ENCODE measurements at regions not wholly inside any gene's neighbourhood (a gene's known extent, or its start where the extent isn't known, plus 50 kb on each side); places are given as distances from the start of the nearest gene placed in this dataset.

- Histone ChIP-seq H3K36me3 (ENCODE audit: insufficient read depth, low read length) (no peaks in the 10 kb centered on the region), H3K4me3 (ENCODE audit: low read depth, low read length, poor library complexity, severe bottlenecking) (no peak overlapping the region), H4K20me1 (ENCODE audit: insufficient read depth, low read length) (no peaks in the 10 kb centered on the region), H3K9me2 (ENCODE audit: insufficient read depth, low read length) (no peaks in the 10 kb centered on the region), H3K79me2 (ENCODE audit: insufficient read depth, low read depth, low read length) (no peaks in the 10 kb centered on the region), H2AFZ (ENCODE audit: low read length) (no peak overlapping the region), H3K27ac (ENCODE audit: low read depth, low read length, poor library complexity, severe bottlenecking) (no peak overlapping the region), H3K4me1 (ENCODE audit: insufficient read depth, low read length, poor library complexity, severe bottlenecking) (no peaks in the 10 kb centered on the region), H3K9me3 (ENCODE audit: low read length) (no peaks in the 10 kb centered on the region), H3K4me2 (ENCODE audit: low read length) (no peak overlapping the region)
- no TSS peak for BruUV-seq (replicated peaks)
- ChIA-PET POLR2A (no interaction called here), CTCF (ENCODE audit: unreplicated experiment) (no interaction called here)
- no peak for DNase-seq (ENCODE audit: low spot score)
- TF ChIP-seq, protein P1, sequence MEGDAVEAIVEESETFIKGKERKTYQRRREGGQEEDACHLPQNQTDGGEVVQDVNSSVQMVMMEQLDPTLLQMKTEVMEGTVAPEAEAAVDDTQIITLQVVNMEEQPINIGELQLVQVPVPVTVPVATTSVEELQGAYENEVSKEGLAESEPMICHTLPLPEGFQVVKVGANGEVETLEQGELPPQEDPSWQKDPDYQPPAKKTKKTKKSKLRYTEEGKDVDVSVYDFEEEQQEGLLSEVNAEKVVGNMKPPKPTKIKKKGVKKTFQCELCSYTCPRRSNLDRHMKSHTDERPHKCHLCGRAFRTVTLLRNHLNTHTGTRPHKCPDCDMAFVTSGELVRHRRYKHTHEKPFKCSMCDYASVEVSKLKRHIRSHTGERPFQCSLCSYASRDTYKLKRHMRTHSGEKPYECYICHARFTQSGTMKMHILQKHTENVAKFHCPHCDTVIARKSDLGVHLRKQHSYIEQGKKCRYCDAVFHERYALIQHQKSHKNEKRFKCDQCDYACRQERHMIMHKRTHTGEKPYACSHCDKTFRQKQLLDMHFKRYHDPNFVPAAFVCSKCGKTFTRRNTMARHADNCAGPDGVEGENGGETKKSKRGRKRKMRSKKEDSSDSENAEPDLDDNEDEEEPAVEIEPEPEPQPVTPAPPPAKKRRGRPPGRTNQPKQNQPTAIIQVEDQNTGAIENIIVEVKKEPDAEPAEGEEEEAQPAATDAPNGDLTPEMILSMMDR (conservative IDR thresholded peaks at IDR 0.05; ENCODE audit: low read length): no peak
- no peak for TF ChIP-seq EZH2phosphoT487 (IDR thresholded peaks at IDR 0.05; ENCODE audit: borderline replicate concordance, low read depth, low read length)
- intact Hi-C loops (cut with micrococcal nuclease; ENCODE audit: unreplicated experiment): no loop called here
Measured at GRCh38 chr5:101935086-101935485, 361.0 kb downstream of the SLCO4C1 start.

GRCh38 chr5:101932599-101932998 is 363.5 kb downstream of the SLCO4C1 start:
- BruUV-seq (replicated peaks): no TSS peak
- no peak overlapping the region for H3K4me3 ChIP-seq (ENCODE audit: low read depth, low read length, poor library complexity, severe bottlenecking)
- H3K4me1 ChIP-seq (ENCODE audit: insufficient read depth, low read length, poor library complexity, severe bottlenecking): no peaks in the 10 kb centered on the region
- H3K9me2 ChIP-seq (ENCODE audit: insufficient read depth, low read length): no peaks in the 10 kb centered on the region
- H4K20me1 ChIP-seq (ENCODE audit: insufficient read depth, low read length): no peaks in the 10 kb centered on the region
- no peak overlapping the region for H3K27ac ChIP-seq (ENCODE audit: low read depth, low read length, poor library complexity, severe bottlenecking)
- intact Hi-C loops (cut with micrococcal nuclease; ENCODE audit: unreplicated experiment): no loop called here
- no peak overlapping the region for H3K4me2 ChIP-seq (ENCODE audit: low read length)
- POLR2A ChIA-PET: interaction anchor here (0.7 kb wide), 1 partner anchor 13 kb away, joined by 3 read pairs; no protein-coding TSS in a partner anchor
- no peak overlapping the region for H2AFZ ChIP-seq (ENCODE audit: low read length)
- CTCF ChIA-PET (ENCODE audit: unreplicated experiment): no interaction called here
- no peaks in the 10 kb centered on the region for H3K79me2 ChIP-seq (ENCODE audit: insufficient read depth, low read depth, low read length)
- DNase-seq (ENCODE audit: low spot score): no peak
- H3K36me3 ChIP-seq (ENCODE audit: insufficient read depth, low read length): no peaks in the 10 kb centered on the region
- H3K9me3 ChIP-seq (ENCODE audit: low read length): no peaks in the 10 kb centered on the region
- TF ChIP-seq EZH2phosphoT487 (IDR thresholded peaks at IDR 0.05; ENCODE audit: borderline replicate concordance, low read depth, low read length): no peak
- TF ChIP-seq, protein P1 (conservative IDR thresholded peaks at IDR 0.05; ENCODE audit: low read length): no peak

- DNase-seq (ENCODE audit: low spot score): no peak
- no peak overlapping the region for H3K27ac ChIP-seq (ENCODE audit: low read depth, low read length, poor library complexity, severe bottlenecking)
- no peaks in the 10 kb centered on the region for H3K4me1 ChIP-seq (ENCODE audit: insufficient read depth, low read length, poor library complexity, severe bottlenecking)
- H3K79me2 ChIP-seq (ENCODE audit: insufficient read depth, low read depth, low read length): no peaks in the 10 kb centered on the region
- H2AFZ ChIP-seq (ENCODE audit: low read length): no peak overlapping the region
- ChIA-PET CTCF (ENCODE audit: unreplicated experiment) (no interaction called here), POLR2A (no interaction called here)
- no peaks in the 10 kb centered on the region for H3K9me3 ChIP-seq (ENCODE audit: low read length)
- H3K9me2 ChIP-seq (ENCODE audit: insufficient read depth, low read length): no peaks in the 10 kb centered on the region
- H3K36me3 ChIP-seq (ENCODE audit: insufficient read depth, low read length): no peaks in the 10 kb centered on the region
- TF ChIP-seq, protein P1 (conservative IDR thresholded peaks at IDR 0.05; ENCODE audit: low read length): no peak
- no peak for TF ChIP-seq EZH2phosphoT487 (IDR thresholded peaks at IDR 0.05; ENCODE audit: borderline replicate concordance, low read depth, low read length)
- no peaks in the 10 kb centered on the region for H4K20me1 ChIP-seq (ENCODE audit: insufficient read depth, low read length)
- H3K4me2 ChIP-seq (ENCODE audit: low read length): no peak overlapping the region
- intact Hi-C loops (cut with micrococcal nuclease; ENCODE audit: unreplicated experiment): no loop called here
- no TSS peak for BruUV-seq (replicated peaks)
- H3K4me3 ChIP-seq (ENCODE audit: low read depth, low read length, poor library complexity, severe bottlenecking): no peak overlapping the region
Measured at GRCh38 chr5:101929628-101930027, 366.5 kb downstream of the SLCO4C1 start.

Measured in OCI-LY7 (cell line).